Activated CD4-positive, alpha-beta T cell treated with anti-CD3 and anti-CD28 coated beads for 48 hours (primary cell): ENCODE measurements at regions not wholly inside any gene's neighbourhood (a gene's known extent, or its start where the extent isn't known, plus 50 kb on each side); places are given as distances from the start of the nearest gene placed in this dataset.
A peak's percentile ranks its signal among the peaks of the same experiment; 100 is the strongest.
"Not testable (repeated sequence)": the region's sequence is repeated elsewhere in the genome, so short reads cannot be mapped to it uniquely, and the experiment has no call there.

Experiments used
- DNase-seq: peaks from one replicate; pipeline ENCODE4 v3.0.0-alpha.2; 2020

DNA sequence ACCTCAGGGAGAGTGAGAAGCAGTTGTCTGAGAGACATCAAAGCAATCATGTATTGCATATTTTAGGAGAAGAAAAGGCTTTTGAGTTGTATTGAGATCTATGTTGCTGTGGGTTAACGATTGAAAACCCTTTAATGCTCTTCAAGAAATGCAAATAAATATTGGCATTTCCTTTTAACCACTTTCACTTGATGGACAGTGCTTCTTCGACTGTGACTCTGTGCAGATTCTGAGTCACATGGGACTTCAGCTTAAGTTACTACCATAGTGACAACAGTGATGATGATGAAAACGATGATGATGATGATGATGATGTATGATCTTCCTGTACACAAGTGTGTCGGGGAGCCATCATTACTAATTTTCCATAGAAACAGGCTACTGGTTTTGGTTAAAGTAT is 181.8 kb downstream of the AKAIN1 start:
- DNase-seq: no peak

DNA sequence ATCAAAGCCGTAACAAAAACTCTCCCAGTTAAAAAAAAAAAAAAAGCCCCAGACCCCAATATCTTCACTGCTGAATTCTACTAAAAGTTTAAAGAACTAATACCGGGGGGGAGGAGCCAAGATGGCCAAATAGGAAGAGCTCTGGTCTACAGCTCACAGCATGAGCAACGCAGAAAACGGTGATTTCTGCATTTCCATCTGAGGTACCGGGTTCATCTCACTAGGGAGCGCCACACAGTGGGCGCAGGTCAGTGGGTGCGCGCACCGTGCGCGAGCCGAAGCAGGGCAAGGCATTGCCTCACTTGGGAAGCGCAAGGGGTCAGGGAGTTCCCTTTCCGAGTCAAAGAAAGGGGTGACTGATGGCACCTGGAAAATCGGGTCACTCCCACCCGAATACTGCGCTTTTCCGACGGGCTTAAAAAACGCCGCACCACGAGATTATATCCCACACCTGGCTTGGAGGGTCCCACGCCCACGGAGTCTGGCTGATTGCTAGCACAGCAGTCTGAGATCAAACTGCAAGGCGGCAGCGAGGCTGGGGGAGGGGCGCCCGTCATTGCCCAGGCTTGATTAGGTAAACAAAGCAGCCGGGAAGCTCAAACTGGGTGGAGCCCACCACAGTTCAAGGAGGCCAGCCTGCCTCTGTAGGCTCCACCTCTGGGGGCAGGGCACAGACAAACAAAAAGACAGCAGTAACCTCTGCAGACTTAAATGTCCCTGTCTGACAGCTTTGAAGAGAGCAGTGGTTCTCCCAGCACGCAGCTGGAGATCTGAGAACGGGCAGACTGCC is 192.8 kb downstream of the AKAIN1 start:
- DNase-seq: not testable (repeated sequence)

DNA sequence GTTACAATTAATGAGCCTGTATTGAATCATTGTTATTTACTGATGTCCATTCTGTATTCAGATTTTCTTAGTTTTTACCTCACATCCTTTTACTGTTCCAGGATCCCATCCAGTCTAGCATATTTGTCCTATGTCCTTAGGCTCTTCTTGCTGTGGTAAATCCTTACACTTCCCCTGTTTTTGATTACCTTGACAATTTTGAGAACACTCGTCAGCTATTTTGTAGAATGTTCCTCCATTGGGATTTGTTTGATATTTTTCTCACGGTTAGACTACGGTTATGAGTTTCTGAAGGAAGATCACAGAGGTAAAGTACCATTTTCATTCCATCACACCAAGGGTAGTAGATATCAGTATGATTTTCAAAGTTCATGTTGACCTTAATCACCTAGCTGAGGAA is 202.3 kb downstream of the AKAIN1 start:
- DNase-seq: no peak

DNA sequence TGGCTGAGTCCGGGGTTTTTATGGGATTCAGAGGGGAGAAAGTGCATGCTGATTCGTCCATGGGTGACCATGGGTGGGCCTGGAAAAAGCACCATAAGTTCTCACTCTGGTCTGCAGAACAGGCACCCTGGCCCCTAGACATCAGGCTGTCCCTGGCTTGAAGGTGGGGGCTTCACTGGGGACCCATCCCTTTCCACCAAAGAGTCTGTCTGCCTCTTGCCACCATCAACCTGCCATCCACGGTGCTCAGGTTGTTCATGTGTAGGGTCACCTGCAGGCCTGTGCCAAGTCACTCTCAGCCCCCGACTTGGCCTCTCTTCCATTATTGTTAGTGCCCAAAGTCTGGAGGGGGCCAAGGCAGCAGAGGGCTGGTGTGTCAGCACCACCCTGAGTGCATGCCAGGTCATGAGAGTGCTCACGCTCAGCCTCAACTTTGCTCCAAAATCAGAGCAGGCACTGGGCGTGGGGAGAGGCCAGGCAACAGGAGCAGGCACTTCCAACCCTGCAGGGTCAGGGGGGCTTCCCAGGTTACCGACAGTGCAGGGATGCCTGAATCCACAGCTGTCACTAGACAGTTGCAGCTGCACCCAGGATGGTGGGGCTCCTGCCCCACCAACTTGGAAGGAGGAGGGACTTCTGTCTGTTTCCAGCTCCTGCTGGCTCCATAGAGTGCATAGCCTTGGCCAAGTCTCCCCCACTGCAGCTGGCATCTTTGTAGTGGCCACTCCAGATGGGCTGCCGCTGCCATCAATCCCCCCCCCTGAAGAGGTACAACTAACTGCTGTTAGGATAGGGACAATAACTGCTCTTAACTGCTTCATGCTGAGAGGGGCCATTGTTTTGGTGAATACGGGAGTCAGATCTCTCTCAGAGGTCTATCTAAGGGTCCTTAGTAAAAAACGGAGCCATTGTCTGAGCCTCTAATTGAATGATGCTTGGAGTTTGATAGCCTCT is 209.3 kb downstream of the AKAIN1 start:
- DNase-seq: no peak

DNA sequence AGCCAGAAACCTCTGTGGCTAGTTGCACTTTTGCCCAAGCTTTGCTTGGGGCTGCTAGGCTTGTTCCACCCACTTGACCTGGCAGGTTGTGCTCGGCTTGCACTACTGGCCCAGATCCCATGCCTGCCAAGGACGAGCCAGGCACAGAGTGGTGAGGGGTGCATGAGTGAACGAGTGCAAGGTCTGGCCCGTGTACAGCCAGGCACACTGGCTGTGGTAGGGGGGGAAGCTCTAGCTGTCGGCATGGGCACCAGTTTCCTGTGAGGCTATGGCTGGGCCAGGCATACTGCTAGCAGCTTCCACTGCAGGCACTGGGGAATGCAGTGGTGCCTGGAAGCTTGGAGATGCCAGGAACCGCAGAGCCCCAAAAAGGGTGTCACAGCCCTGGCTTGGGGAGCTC is 210.4 kb downstream of the AKAIN1 start:
- DNase-seq: no peak

DNA sequence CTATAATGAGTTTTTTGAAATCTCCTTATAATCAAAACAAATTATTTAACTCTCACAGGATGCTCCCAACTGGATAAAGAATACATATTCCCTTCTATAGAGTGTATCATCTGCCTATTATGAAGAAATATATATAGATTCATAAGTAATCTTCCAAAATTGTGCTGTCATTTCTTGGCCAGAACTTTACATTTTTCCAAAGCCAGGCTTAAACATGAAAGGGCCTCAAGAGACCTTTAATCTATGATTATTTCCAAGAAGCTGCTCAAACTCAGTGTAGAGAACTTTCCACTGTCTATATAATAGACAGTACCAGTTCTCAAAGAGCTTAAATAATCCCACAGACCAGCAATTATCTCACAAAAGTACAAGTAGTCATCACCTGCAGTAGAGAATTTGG is 211.0 kb downstream of the AKAIN1 start:
- DNase-seq: no peak

DNA sequence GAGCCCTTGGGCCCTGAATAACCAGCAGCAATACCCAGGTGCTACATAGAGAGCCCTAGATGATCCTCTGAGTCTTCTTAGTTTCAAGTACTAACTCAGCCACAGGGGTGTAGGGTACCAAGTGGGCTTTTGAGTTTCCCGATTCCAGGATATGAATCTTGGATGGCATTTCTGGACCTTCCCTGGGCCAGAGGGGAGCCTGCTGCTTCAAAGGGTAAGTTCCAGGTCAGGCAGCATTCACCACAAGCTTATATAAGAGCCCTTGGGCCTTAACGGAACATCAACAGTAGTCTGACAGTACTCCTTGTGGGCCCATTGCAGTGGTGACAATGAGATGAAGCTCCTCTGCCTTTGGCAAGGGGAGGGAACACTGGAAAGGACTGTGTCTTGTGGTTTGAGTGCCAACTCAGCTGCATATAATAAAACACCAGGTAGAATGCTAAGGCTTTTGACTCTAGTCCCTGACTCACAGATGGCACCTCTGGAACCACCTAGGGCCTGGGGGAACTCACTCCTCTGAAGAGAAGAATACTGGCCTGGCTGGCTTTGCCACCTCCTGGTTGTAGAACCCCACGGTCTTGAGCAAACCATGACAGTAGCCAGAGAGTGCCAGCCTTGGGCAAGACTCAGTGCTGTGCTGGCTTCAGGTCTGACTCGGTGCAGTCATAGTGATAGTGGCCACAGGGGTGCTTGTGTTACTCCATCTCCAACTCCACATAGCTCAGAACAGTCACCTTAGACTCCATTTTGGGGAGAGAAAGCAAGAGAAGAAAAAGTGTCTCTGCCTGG is 235.7 kb downstream of the AKAIN1 start:
- no peak for DNase-seq

DNA sequence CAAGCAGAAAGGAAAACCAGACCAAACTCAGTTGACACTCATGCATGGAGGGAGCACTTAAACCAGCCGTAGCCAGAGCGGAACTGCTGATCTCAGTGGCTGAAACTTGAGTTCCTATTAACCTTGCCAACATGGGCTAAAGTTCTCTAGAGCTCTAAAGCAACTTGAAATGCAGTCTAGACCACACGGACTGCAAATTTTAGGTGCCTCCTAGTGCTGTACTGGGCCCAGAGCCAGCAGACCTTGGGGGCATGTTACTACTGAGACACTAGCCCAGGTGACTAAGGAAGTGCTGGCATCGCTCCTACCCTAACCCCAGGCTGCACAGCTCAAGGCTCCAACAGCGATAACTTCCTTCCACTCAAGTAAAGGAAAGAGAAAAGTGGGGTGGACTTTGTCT is 236.5 kb downstream of the AKAIN1 start:
- DNase-seq: no peak

DNA sequence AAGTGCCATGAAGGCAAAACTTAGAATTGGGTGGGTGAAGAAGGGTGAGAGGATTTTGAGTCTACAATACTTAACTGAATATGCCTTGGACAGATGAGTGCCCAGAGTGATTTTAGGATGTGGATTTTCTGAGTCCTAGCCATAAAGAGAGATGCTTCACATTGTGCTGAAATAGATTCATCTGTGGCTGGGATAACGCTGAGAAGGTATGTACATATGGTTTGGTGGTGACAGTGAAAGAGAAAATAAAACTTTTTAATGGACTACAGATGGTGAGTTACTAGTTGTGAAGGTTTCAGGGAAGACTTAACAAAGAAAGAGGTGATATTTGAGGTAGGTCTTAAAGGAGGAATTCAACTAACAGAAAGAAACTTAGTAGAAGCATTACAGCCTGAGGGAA is 265.8 kb downstream of the AKAIN1 start:
- DNase-seq: no peak

DNA sequence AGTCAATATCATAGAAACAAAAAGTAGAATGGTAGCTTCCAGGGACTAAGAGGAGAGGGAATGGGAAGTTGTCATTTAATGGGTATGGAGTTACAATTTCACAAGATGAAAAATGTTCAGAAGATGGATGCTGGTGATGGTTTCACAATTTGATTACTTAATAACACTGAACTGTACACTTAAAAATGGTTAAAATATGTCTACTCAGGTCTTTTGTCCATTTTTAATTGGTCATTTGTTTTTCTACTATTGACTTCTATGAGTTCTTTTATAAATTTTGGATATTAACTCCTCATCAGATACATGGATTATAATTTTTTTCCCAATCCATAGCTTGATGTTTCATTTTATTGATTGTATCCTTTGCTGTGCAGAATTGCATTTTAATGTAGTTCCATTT is 275.5 kb downstream of the AKAIN1 start:
- DNase-seq: no peak

DNA sequence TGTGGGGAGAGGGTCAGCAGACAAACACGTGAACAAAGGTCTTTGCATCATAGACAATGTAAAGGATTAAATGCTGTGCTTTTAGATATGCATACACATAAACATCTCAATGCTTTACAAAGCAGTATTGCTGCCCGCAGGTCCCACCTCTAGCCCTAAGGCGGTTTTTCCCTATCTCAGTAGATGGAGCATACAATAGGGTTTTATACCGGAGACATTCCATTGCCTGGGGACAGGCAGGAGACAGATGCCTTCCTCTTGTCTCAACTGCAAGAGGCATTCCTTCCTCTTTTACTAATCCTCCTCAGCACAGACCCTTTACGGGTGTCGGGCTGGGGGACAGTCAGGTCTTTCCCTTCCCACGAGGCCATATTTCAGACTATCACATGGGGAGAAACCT is 279.5 kb downstream of the AKAIN1 start:
- DNase-seq: not testable (repeated sequence)

DNA sequence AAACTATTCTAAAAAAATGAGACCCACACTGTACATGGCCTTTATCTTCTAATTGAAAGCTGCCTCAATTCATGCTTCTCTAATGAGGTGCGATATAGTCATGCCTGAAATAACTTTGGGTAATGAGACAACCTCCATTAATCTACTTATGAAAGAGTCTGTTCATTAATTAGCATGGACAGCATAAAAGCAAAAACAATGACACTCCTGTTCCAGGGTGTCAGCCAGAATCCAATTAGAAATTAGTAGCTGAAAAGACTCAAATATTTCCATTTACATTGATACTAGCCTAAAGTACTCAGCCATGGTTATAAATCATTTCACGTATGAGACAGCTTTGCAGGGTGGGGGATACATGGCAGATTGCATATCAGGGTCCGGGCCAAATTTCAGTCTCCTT is 288.7 kb downstream of the AKAIN1 start:
- DNase-seq: no peak

DNA sequence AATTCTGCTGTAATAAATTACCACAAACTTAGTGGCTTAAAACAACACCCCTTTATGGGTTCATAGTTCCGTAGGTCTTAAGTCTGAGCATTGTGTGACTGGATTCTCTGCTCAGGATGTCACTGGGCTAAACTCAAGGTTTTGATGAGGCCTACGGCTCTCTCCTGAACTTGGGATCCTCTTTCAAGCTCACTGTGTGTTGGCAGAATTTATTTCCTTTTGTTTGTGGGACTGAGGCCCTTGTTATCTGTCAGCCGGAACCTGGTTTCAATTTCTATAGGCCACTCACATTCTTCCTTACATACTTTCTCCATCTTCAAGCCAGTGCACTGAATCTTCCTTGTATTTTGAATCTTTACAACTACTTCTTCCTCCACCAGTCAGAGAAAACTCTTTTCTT is 290.2 kb downstream of the AKAIN1 start:
- DNase-seq: no peak

DNA sequence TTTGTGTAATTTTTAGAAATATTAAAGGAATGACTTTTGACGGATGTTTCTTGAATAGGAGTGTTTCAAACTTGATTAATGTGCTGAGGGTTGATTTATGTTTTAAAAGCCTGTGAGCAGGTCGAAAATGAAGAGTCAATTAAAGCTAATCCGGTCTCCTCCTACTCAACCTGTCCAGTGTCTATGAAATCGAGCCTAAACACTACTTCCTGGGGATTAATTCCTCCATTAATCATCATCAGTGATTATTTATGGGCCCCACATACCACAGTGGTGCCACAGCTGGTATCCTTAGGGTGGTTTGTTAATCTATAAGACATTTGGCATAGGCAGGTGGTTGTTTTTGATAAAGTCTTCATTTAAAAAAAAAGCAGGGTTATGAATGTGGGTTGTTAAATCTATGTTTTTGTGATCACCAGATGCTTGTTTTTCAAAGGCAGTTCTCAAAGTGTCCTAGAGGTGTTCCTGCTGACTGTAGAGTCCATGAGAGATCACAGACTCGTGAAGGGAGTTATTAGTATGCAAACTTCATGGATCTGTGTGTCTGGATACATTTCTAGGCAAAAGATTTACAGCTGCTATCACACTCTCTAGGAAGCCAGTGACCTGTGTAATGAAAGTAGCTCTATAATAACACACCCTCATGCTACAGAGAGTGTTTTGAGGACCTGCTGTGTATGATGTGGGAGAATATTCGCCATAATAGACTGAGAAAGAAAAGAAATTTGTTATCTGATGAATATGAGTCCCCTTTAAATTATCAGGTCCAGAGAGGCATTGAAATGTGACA is 308.6 kb downstream of the AKAIN1 start:
- no peak for DNase-seq

DNA sequence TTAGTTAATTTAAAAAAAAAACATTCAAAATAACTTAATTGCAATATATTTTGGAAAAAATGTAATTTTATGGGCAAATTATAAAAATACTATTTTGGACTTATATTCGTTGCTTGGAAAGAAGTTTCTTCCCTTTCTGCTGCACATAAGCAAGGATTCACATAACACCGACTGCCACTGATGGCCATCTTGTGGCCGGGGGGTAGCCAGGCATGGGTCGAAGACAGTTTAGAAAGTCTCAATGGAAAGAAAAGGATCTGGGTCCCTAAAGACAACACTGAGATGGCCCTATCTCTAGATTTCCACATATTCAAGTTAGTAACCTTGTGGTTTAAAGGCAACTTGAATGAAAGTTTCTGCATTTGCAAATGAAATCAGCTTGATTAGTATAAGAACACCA is 318.6 kb downstream of the AKAIN1 start:
- no peak for DNase-seq

DNA sequence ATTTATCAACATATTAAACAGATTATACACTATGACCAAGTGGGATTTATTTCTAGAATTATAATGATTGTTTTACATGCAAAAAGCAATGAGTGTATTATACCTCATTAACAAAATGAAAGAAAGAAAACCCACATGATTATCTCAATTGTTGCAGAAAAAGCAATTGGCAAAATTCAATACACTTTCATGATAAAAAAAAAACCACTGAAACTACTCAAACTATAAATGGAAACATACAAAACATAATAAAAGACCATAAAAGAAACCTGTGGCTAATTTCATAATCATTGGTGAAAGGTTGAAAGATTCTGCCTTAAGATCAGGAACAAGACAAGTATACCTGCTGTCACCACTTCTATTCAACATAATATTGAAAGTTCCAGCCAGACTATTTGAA is 325.9 kb downstream of the AKAIN1 start:
- DNase-seq: no peak

DNA sequence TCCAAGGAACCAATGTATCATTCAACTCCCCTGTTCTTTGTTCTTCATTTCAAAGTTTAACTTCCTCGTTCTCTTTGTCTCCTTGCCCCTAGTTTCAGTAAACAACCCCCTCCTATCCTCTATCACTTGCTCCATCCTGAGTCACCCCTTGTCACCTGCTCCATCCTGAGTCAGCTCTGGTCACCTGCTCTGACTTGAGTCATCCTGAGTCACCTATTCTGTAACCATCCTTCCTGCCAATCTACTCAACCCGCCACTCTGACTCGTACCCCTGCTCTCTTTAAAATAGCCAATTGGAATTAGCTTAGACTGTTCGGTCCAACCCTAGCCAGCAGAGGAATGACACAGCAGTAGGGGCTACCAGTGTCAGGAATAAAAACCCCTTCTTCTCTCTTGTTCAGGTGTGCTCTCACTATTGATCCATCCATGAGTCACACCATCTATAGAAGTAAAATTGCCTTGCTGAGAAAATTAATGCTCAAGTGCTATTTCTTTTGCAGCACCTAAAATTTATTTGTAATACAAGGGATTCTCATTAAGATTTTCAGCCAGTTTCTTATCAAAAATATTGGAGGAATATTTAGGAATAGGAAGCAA is 326.8 kb downstream of the AKAIN1 start:
- DNase-seq: peak; percentile 2

DNA sequence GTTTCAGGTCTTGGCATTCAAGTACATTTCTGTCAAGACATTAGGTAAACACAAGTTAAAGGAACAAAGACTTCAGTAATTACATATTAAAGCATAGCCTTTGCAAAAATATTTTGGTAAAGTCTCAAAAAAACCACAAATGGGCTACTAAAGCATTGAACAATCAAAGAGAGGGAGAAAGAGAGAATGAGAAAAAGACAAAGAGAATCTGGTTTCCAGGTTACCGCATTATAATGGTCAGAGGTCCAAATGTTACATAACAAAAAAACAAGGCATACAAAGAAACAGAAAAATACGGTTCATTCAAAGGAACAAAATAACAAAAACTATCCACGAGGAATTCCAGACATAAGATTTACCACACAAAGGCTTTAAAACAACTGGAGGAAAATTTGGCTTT is 327.9 kb downstream of the AKAIN1 start:
- DNase-seq: no peak

DNA sequence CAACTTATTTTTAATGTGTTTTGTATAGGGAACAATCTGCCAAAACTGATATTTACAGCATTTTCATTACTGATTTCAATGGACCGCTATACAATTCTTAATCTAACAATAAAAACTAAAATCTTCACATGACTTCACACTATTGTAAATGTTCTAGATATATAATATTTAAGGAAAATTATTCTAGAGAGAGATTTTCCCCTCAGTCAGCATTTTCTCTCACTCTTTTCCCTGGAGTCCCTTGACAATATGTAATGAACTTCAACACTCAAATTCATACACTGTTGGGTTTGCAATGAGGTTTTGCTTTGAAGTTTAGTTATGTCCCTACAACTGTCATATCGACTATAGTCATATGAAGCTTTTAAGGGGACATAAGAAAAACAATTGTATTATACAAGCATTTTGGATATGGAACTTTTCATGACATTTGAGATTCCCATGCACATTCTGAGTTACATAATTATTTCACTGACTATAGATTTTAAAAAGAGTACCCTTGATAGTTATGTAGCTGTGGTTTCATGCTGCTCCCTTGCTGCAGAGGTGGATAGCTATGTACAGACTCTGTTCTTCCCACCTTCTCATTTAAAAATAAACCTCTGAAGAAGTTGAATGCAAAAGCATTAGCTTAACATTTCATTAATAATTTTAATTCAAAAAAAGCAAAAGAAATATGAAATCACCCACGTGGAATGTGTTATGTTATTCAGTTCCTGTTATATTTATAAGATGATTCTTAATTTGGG is 338.5 kb downstream of the AKAIN1 start:
- DNase-seq: no peak

DNA sequence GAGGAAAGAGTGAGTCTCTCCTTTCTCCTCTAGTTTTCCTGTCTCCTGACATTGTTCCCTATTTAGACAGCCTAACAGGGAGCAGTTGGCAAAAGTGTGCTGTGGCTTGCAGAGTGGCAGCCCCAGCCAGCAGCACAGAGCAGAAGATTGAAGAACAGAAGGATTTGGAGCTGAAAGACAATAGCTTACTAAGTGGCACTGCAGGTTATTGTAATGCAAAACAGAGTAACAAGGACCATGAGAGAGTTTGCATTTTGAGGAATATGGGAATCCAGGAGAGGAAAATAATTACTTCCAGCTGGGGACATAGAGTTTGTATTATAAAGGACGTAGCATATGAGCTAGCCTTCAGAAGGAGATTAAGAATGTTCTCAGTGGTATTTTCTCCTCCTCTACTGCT is 342.4 kb downstream of the AKAIN1 start:
- DNase-seq: no peak

DNA sequence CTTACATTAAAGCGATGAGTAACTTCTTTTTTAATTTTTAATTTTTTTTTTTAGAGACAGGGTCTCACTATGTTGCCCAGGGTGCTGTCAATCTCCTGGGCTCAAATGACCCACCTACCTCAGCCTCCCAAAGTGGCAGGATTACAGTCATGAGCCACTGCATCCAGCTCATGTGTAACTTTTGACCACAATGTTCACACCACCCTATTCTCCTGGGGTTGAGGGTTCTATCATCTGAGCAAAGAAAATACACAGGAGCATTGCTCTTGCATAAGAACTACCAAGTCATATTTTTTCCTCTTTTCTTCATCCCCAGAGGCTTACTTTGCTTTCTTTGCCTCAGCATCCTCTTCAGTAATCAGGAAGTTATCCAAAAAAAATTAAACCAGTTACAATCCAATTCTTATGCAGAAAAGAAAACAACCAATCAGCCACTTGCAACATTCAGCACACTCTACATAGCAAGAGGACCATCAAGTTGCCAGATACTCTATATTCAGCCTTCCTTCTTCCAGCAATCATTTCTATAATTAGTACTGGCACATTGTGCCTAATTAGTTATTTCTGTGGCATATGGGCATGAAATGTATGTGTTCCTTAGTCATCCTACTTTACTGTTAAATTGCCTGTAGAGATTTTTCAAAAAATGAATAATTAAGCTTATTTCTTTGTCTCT is 345.6 kb downstream of the AKAIN1 start:
- DNase-seq: no peak
